CD14-positive monocyte (primary cell): ENCODE measurements at regions not wholly inside any gene's neighbourhood (a gene's known extent, or its start where the extent isn't known, plus 50 kb on each side); places are given as distances from the start of the nearest gene placed in this dataset.
A peak's percentile ranks its signal among the peaks of the same experiment; 100 is the strongest.
"Not testable (repeated sequence)": the region's sequence is repeated elsewhere in the genome, so short reads cannot be mapped to it uniquely, and the experiment has no call there.

Experiments
- DNase-seq, 3 donors: peaks; one replicate each; pipeline ENCODE4 v3.0.0-alpha.2; 2011 to 2022
- H2AFZ ChIP-seq: 2 replicates; pipeline ENCODE4 v1.6.0; 2012; ENCODE audit warnings: mild to moderate bottlenecking, low read depth, low read length, inconsistent platforms; ENCODE audit not compliant: insufficient read depth, poor library complexity, severe bottlenecking
- H3K27ac ChIP-seq, 2 donors: 1 replicate in 1 of 2; 2 replicates in 1 of 2; pipeline ENCODE4 v1.5.1; 2012 to 2013; ENCODE audit warnings: low read length in 2 of 2, control low read depth in 1 of 2, inconsistent platforms in 1 of 2, low read depth in 1 of 2, mild to moderate bottlenecking in 1 of 2
- H3K27me3 ChIP-seq, 2 donors: one replicate each; pipeline versions ENCODE4 v1.6.0 to v1.6.1; 2011 to 2013; ENCODE audit warnings: low read length in 2 of 2; ENCODE audit not compliant: control insufficient read depth in 2 of 2, insufficient read depth in 2 of 2
- H3K36me3 ChIP-seq, 2 donors: replicated peaks in 1 of 2; 1 replicate in 1 of 2; 2 replicates in 1 of 2; pipeline versions ENCODE4 v1.5.1 to v1.6.1; 2012 to 2013; ENCODE audit warnings: low read length in 2 of 2, control low read depth in 1 of 2, inconsistent platforms in 1 of 2, mild to moderate bottlenecking in 1 of 2; ENCODE audit not compliant: insufficient read depth in 2 of 2, control insufficient read depth in 1 of 2
- H3K4me1 ChIP-seq, 2 donors: 1 replicate in 1 of 2; 2 replicates in 1 of 2; pipeline versions ENCODE4 v1.5.1 to v1.6.1; 2012 to 2013; ENCODE audit warnings: low read length in 2 of 2, control low read depth in 1 of 2, inconsistent platforms in 1 of 2, mild to moderate bottlenecking in 1 of 2, moderate library complexity in 1 of 2; ENCODE audit not compliant: insufficient read depth in 2 of 2, control insufficient read depth in 1 of 2
- H3K4me2 ChIP-seq: replicated peaks from 2 replicates; pipeline ENCODE3; 2012; ENCODE audit warnings: low read length, moderate library complexity, mild to moderate bottlenecking; ENCODE audit not compliant: poor library complexity, severe bottlenecking; ENCODE audit errors: extremely low read depth
- H3K4me3 ChIP-seq, 3 experiments: fragments of 200-600 bp in 1 of 3; sonication (generic) in 1 of 3; replicated peaks in 1 of 3; 1 replicate in 2 of 3; 2 replicates in 1 of 3; pipeline ENCODE4 v1.5.1; 2011 to 2013; ENCODE audit warnings: low read length in 3 of 3, mild to moderate bottlenecking in 3 of 3, control low read depth in 2 of 3, low read depth in 2 of 3, inconsistent platforms in 1 of 3, moderate library complexity in 1 of 3
- H3K79me2 ChIP-seq: 2 replicates; pipeline ENCODE4 v1.6.0; 2012; ENCODE audit warnings: mild to moderate bottlenecking, control low read depth, inconsistent platforms, low read length, moderate library complexity; ENCODE audit not compliant: insufficient read depth
- H3K9ac ChIP-seq: 2 replicates; pipeline ENCODE4 v1.6.0; 2017; ENCODE audit warnings: low read length, mild to moderate bottlenecking; ENCODE audit not compliant: insufficient read depth, poor library complexity, severe bottlenecking
- H3K9me3 ChIP-seq, 2 donors: replicated peaks in 1 of 2; 1 replicate in 1 of 2; 2 replicates in 1 of 2; pipeline versions ENCODE4 v1.5.1 to v1.6.1; 2012 to 2013; ENCODE audit warnings: low read length in 2 of 2, control low read depth in 1 of 2; ENCODE audit not compliant: control insufficient read depth in 1 of 2, insufficient read depth in 1 of 2
- H4K20me1 ChIP-seq: 2 replicates; pipeline ENCODE4 v1.6.0; 2012; ENCODE audit warnings: mild to moderate bottlenecking, low read length, control low read depth, moderate library complexity; ENCODE audit not compliant: insufficient read depth
- H3K27ac Mint-ChIP-seq, 7 donors: one replicate each; pipeline ENCODE4 v1.8.0; 2020; ENCODE audit warnings: mild to moderate bottlenecking in 7 of 7, mixed read lengths in 7 of 7, moderate library complexity in 6 of 7, inconsistent platforms in 2 of 7
- H3K27me3 Mint-ChIP-seq, 3 donors: one replicate each; pipeline ENCODE4 v1.8.0; 2021 to 2022; ENCODE audit warnings: low read depth in 3 of 3, mild to moderate bottlenecking in 3 of 3, mixed read lengths in 3 of 3, moderate library complexity in 3 of 3, inconsistent platforms in 1 of 3
- H3K36me3 Mint-ChIP-seq, 2 donors: one replicate each; pipeline ENCODE4 v1.8.0; 2020; ENCODE audit warnings: mixed read lengths in 2 of 2, inconsistent platforms in 1 of 2, mild to moderate bottlenecking in 1 of 2
- H3K4me1 Mint-ChIP-seq: one replicate; pipeline ENCODE4 v1.8.0; 2020; ENCODE audit warnings: mild to moderate bottlenecking, mixed read lengths
- H3K4me3 Mint-ChIP-seq, 2 donors: one replicate each; pipeline ENCODE4 v1.8.0; 2020; ENCODE audit warnings: mild to moderate bottlenecking in 2 of 2, mixed read lengths in 2 of 2, moderate library complexity in 1 of 2
- H3K9me3 Mint-ChIP-seq, 7 donors: one replicate each; pipeline ENCODE4 v1.8.0; 2020 to 2022; ENCODE audit warnings: mixed read lengths in 7 of 7, mild to moderate bottlenecking in 6 of 7, moderate library complexity in 6 of 7, inconsistent platforms in 2 of 7
- WGBS: methylation state at CpG from one replicate; pipeline ENCODE4 v1.1.5; 2013; ENCODE audit warnings: missing lambda C conversion rate; ENCODE audit not compliant: insufficient coverage; 5-methylcytosine and 5-hydroxymethylcytosine counted together
- intact Hi-C, 2 donors: fragments of 100-400 bp; cut with micrococcal nuclease; formaldehyde crosslinking; loops; one replicate each; pipeline versions ENCODE4 v1.15.0 to v1.15.1; 2023
- TF ChIP-seq, protein P1 (sequence below): fragments of 200-600 bp; IDR thresholded peaks from one replicate; pipeline ENCODE4 v1.8.0; 2022; ENCODE audit warnings: antibody characterized with exemption, mild to moderate bottlenecking

DNA sequence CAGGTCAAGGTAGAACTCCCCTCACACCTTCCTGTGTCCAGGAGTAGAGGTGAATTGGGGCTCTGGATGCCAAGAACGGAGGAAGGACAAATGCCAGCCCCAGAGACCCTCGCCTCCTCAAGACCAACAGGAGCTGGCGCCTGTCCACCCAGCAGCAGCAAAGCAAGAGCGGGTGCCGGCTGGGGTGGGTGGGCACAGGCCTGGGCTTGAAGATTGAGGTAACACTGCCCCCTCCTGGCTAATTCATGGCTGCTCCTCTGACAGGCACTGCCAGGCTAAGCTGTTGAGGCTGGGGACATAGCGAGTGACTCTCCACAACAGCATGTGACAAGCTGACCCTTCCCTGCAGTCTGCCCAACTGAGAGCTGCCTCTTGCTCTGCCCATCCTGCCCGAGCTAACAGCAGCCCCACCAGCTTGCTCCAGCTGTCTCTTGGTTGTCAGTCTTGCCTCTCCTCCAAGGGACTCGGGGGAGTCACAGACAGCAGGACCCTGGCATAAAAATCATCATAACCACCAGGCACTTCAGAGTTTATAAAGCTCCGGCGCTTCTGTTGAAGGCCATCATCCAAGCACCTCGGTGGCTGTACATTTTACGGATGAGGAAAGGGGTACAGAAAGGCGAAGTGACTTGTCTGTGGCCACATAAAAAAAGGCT is 202.3 kb downstream of the TBC1D2B start:
- TF ChIP-seq, protein P1, sequence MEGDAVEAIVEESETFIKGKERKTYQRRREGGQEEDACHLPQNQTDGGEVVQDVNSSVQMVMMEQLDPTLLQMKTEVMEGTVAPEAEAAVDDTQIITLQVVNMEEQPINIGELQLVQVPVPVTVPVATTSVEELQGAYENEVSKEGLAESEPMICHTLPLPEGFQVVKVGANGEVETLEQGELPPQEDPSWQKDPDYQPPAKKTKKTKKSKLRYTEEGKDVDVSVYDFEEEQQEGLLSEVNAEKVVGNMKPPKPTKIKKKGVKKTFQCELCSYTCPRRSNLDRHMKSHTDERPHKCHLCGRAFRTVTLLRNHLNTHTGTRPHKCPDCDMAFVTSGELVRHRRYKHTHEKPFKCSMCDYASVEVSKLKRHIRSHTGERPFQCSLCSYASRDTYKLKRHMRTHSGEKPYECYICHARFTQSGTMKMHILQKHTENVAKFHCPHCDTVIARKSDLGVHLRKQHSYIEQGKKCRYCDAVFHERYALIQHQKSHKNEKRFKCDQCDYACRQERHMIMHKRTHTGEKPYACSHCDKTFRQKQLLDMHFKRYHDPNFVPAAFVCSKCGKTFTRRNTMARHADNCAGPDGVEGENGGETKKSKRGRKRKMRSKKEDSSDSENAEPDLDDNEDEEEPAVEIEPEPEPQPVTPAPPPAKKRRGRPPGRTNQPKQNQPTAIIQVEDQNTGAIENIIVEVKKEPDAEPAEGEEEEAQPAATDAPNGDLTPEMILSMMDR: peak; percentile 53
- H3K79me2 ChIP-seq, intact Hi-C loops, H3K4me3 Mint-ChIP-seq, H3K27ac Mint-ChIP-seq, H3K4me2 ChIP-seq, H3K4me3 ChIP-seq, H3K27ac ChIP-seq, H3K27me3 Mint-ChIP-seq, H3K27me3 ChIP-seq, H4K20me1 ChIP-seq, H3K9ac ChIP-seq, H3K4me1 Mint-ChIP-seq, H3K9me3 Mint-ChIP-seq, H3K36me3 Mint-ChIP-seq, H3K9me3 ChIP-seq, H2AFZ ChIP-seq, H3K36me3 ChIP-seq, DNase-seq, H3K4me1 ChIP-seq: not testable (repeated sequence)
- WGBS: 41% methylated on average over 5 of the region's 13 CpGs

DNA sequence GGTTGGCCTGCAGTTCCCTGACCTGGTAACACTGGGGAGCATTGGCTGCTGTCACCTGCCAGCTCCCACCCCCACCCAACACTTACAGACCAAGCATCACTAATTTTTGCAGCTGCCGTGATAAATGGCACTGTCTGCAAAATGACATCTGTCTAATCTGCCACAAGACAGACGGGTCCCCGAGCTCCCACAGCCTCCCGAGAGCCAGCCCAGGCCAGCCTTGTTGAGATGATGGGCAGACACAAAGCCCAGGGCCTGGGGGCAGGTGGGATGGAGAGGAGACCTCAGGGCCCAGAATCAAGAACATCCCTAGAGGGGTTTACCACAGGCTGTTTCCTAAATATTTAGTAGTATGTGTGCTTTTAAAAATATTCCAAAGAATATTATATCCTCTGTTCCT is 203.4 kb downstream of the TBC1D2B start:
- H3K36me3 Mint-ChIP-seq: no peaks in the 10 kb centered on the region
- Histone ChIP-seq H4K20me1 (no peaks in the 10 kb centered on the region), H3K4me1 (no peaks in the 10 kb centered on the region), H3K4me2 (no peak overlapping the region), H2AFZ (no peak overlapping the region), H3K4me3 (no peak overlapping the region), H3K79me2 (no peaks in the 10 kb centered on the region), H3K9me3 (no peaks in the 10 kb centered on the region), H3K27ac (no peak overlapping the region), H3K27me3 (no peaks in the 10 kb centered on the region), H3K9ac (no peak overlapping the region), H3K36me3 (no peaks in the 10 kb centered on the region)
- H3K4me3 Mint-ChIP-seq: no peak overlapping the region
- DNase-seq: no peak
- peaks cover 3 to 10% (median 5%) of the 10 kb centered on the region in 3 donors for H3K27me3 Mint-ChIP-seq
- H3K27ac Mint-ChIP-seq: no peak overlapping the region
- intact Hi-C loops: no loop called here
- TF ChIP-seq, protein P1: no peak
- H3K4me1 Mint-ChIP-seq: peaks cover 2% of the 10 kb centered on the region
- 74% methylated on average over 3 of the region's 4 CpGs for WGBS
- H3K9me3 Mint-ChIP-seq: peaks cover 0 to 1% (median 0%) of the 10 kb centered on the region in 7 donors

DNA sequence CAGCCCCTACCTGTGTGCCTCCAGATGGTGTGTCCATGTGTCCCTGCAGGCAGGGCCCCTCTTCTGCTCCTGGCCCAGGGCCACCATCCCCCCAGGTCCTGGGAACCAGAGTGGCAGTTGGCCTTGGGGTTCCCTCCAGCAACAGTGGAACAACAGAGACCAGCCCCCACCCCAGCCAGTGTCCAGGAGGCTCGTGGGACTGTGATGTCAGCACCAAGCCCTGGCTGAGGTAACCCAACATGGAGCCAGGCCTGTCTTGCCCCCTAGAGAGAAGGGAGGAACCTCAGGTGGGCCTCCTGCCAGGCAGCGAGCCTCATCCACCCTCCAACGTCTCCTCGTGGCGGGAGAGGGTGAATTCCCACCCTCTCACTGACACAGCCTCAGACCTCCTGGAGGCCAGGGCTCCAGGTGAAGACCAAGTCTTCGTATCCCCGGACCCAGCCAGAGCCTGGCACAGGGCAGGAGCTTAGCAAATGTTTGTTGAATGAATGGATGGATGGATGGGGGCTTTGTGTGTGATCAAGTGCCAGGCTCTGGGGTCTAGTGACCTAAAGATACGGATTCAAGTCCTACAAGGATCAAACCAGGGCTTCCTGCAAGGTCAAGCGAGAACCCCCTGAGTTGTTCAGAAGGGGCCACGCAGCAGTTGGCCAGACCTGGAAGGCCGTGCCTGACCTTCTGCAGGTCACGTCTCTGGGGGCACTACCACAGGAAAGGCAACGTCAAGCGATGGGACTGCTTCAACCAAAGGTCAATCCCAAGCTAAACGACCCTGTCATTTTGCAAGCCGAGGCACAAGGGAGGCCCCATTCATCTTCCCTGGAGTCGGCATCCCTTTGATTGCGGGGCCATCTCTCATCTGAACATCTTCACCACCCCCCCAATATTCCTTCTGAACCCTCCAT is 204.7 kb downstream of the TBC1D2B start:
- H3K4me1 Mint-ChIP-seq, H3K79me2 ChIP-seq, H3K9me3 Mint-ChIP-seq, H3K27me3 Mint-ChIP-seq, H3K9me3 ChIP-seq, H3K4me1 ChIP-seq, H3K36me3 ChIP-seq, H3K9ac ChIP-seq, H2AFZ ChIP-seq, DNase-seq, H3K4me2 ChIP-seq, H3K27ac ChIP-seq, H3K4me3 ChIP-seq, H4K20me1 ChIP-seq, H3K27me3 ChIP-seq, H3K36me3 Mint-ChIP-seq, intact Hi-C loops, H3K4me3 Mint-ChIP-seq: not testable (repeated sequence)
- H3K27ac Mint-ChIP-seq: peak overlapping the region in 1 of 7 donors; percentile 33
- 87% methylated on average over 11 of the region's 18 CpGs for WGBS
